K562 (cell line): ENCODE measurements at regions not wholly inside any gene's neighbourhood (a gene's known extent, or its start where the extent isn't known, plus 50 kb on each side); places are given as distances from the start of the nearest gene placed in this dataset.

ENCODE experiments used
- ARNT ChIP-seq, 2 experiments: fragments of 450-650 bp; IDR thresholded peaks; 2 replicates each; pipeline ENCODE4 v1.6.1; 2016; ENCODE audit warnings: mild to moderate bottlenecking in 1 of 2
- HDAC2 ChIP-seq: fragments of 450-650 bp; IDR thresholded peaks from 2 replicates; pipeline ENCODE4 v1.6.1; 2016; ENCODE audit warnings: mild to moderate bottlenecking
- NFYB ChIP-seq: IDR thresholded peaks from 2 replicates; pipeline ENCODE4 v1.6.1; 2011; ENCODE audit warnings: mild to moderate bottlenecking, moderate library complexity; ENCODE audit not compliant: insufficient read length; ENCODE audit errors: extremely low read depth
- PCBP1 ChIP-seq: fragments of 200-400 bp; formaldehyde crosslinking; IDR thresholded peaks from 2 replicates; pipeline ENCODE4 v1.6.1; 2018; ENCODE audit warnings: mild to moderate bottlenecking, low read depth, low read length; ENCODE audit not compliant: poor library complexity, severe bottlenecking
- RFX5 ChIP-seq: IDR thresholded peaks from 2 replicates; pipeline ENCODE4 v1.6.1; 2011; ENCODE audit warnings: low read depth, mild to moderate bottlenecking, improper control_type of control experiment, low read length
- STAG1 ChIP-seq: sonication (generic); formaldehyde crosslinking; IDR thresholded peaks from 2 replicates; pipeline ENCODE4 v1.5.0; 2020; ENCODE audit warnings: missing genetic modification reagents, borderline replicate concordance
- TCF7L2 ChIP-seq: fragments of 150-350 bp; IDR thresholded peaks from 2 replicates; pipeline ENCODE4 v1.6.1; 2016; ENCODE audit warnings: low read depth, mild to moderate bottlenecking, low read length, moderate library complexity
- TEAD4 ChIP-seq, 2 experiments: sonication (generic) in 1 of 2; formaldehyde crosslinking in 1 of 2; IDR thresholded peaks; 2 replicates each; pipeline versions ENCODE4 v1.6.1 to v1.8.0; 2012 to 2022; ENCODE audit warnings: borderline replicate concordance in 1 of 2, inconsistent platforms in 1 of 2, low read length in 1 of 2, mild to moderate bottlenecking in 1 of 2, missing genetic modification reagents in 1 of 2

- TF ChIP-seq NFYB: no peak
- no peak for TF ChIP-seq HDAC2
- TF ChIP-seq TEAD4 (IDR thresholded peaks at IDR 0.05; ENCODE audit: low read length): no peak
- no peak for TF ChIP-seq TEAD4 (CRISPR knock-in tag; IDR thresholded peaks at IDR 0.05; ENCODE audit: borderline replicate concordance)
- TF ChIP-seq ARNT (IDR thresholded peaks at IDR 0.05): no peak
- TF ChIP-seq RFX5: no peak
- no peak for TF ChIP-seq PCBP1
- no peak for TF ChIP-seq TCF7L2
- TF ChIP-seq STAG1 (CRISPR knock-in tag): no peak
Measured at GRCh38 chr22:49334976-49335375, 492.7 kb downstream of the BRD1 start.
